HG02759 (cell line): ENCODE measurements at regions not wholly inside any gene's neighbourhood (a gene's known extent, or its start where the extent isn't known, plus 50 kb on each side); places are given as distances from the start of the nearest gene placed in this dataset.
A peak's percentile ranks its signal among the peaks of the same experiment; 100 is the strongest.

ENCODE experiments used
- ATAC-seq: cut with Tn5 transposase; IDR thresholded peaks from one replicate; pipeline ENCODE4 v1.9.1; 2021; ENCODE audit warnings: mild to moderate bottlenecking, moderate library complexity; ENCODE audit not compliant: unreplicated experiment

DNA sequence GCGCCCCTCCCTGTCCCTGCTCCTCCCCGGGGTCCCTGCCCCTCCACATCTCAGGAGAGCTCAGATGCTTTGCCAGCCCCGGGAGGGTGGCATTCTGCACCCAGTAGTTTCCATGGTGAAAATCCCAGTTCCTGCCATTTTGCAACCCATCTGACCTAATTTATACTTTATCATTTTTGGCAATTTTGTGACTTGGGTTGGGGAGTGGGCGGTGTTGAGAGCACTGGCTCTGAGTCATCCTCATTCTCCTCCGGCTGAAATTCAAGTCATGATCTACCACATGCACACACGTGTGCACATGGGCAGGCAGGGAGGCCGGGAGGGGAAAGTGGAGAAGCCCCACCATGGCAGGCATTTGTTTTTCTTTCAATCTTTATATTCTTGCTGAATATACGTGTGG lies 208.6 kb downstream of the URI1 start:
- no peak for ATAC-seq

- ATAC-seq = no peak
Observed at GRCh38 chr19:30151081-30151480, 209.0 kb downstream of the URI1 start.

DNA sequence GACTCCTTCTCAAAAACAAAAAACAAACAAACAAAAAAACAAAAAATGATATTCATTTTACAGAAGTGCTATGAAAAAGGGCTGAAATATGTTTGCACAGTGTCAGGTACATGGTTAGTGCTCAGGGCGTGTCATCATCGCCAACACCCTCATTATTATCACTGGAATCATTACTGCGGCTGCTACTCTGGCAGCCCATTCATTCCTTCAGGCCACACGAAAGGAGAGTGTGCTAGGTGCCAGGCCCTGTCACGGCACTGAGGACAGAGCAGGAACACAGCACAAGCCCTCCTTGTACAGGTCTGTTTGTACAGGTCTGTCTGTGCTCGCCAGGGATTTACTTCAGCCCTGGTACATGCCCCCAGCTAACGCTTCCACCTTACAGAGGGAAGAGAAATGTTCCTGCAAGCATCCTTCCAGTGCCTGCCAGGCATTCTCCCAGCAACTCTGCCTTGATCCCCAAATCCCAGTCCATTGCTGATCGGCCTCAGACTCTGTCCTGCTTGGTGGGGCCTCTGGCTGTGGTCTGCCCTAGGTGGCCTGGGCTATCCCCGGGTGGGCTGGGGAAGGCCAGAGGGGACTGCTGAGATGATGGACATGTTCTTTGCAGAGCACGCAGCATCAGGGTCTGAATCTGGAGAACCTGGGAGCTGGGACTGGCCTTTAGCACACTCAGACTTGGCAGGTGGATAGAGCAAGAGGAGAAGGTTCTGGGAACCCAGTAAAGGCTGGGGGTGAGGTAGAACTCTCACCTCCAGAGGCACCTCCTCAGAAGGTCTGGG lies 210.7 kb downstream of the URI1 start:
- ATAC-seq = no peak

DNA sequence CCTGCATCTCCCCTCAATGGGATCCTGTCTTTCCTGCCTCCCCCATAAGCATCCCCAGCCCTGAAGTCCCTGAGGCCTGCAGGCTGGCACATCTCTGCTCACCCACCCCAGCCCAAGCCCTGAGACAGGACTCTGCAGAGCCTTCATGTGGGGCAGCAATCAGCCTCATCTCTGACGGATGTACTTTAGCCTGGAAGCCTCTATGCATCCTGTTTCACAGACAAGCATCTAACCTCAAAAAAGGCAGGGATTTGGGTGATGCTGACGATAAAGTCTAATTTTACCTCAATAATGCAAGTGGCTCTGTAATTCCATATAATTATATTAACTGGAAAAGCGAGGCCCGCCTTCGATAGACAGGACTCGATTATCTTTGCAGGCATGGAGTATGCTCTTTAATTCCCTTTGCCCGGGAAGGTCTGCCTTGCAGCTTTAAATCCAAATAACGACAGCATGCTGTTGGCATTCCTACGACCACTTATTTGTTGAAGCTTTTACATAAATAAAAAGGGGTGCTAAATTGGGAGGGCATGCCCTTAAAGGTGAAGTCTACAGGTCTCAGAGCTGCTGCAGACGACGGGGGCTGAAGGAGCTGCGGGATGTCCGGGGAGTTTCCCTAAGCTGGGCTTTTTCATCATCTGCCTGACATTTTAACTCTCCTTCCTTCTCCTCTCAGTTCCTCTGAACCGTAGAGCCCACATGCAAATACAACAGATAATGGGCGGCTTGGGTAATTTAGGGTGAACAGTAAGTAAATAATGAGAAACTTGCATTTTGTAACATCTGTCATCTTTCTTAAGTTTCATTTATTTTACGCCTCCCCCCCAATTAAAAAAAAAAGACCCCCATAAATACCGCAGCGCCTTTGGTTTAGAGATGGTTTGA lies 211.5 kb downstream of the URI1 start:
- peak; percentile 92 for ATAC-seq

DNA sequence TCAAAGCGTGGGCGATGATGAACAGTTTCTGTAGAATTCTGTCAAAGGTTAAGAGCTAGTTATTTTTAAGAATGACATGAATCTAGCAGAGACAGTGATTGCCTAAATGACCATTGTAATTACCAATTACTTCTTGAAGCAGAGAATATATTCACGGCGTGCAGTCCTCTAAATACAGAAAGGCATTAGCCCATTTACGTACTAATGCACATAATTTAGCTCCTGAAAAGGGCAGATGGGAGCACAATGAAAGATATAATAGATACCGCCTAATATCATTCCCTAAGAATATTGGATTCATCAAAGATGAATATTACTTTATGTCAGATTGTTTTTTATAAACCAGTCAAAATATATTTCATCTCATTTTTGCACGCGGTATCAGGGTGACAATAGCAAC lies 212.4 kb downstream of the URI1 start:
- no peak for ATAC-seq

- ATAC-seq = no peak
Observed at GRCh38 chr19:30155381-30156200, 213.6 kb downstream of the URI1 start.

- no peak for ATAC-seq
Observed at GRCh38 chr19:30156646-30157045, 214.6 kb downstream of the URI1 start.

DNA sequence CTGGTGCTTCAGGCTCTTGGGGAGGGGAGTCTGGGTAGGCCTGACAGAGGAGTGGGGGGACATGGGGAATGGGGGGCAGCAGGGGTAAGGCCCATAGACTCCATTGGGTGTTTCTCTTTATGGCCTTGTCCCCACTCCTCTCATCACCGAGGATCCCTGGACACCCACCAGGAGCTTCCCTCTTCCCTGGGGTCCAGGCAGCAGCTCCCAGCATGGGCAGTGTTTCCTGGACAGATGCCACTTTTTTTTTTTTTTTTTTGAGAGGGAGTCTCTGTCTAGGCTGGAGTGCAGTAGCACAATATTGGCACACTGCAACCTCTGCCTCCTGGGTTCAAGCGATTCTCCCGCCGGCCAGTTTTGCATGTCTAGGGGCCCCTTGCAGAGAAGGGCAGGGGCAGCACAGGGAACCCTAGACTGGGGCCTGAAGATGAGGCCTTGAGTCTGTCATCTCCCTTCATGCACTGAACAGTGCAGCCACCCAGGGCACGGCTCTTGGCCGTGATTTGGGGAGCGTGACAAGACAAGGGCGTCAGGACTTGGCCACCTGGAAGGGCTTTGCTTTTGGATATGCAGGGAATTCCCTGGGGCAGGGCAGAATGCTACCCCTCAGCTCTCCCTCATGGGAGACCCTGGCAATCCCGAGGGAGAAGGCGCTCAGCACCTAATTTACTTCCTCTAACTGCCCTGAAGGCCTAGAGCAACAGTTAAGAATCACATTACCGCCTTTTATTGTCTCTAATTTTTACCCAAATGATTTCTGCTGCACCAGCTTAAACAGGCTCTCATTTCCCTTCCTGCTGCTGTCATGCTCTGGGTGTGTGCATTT lies 213.9 kb upstream of the ZNF536 start:
- ATAC-seq = no peak

GRCh38 chr19:30158893-30159245 lies 213.3 kb upstream of the ZNF536 start:
- no peak for ATAC-seq

- no peak for ATAC-seq
Observed at GRCh38 chr19:30159636-30160035, 212.5 kb upstream of the ZNF536 start.

GRCh38 chr19:30160426-30160825 lies 211.8 kb upstream of the ZNF536 start:
- no peak for ATAC-seq

GRCh38 chr19:30161021-30161655 lies 211.0 kb upstream of the ZNF536 start:
- ATAC-seq = no peak

- no peak for ATAC-seq
Observed at GRCh38 chr19:30161770-30162169, 210.4 kb upstream of the ZNF536 start.

GRCh38 chr19:30162718-30163117 lies 209.5 kb upstream of the ZNF536 start:
- ATAC-seq = no peak

- no peak for ATAC-seq
Observed at GRCh38 chr19:30163663-30164062, 208.5 kb upstream of the ZNF536 start.

GRCh38 chr19:30165228-30165813 lies 206.9 kb upstream of the ZNF536 start:
- ATAC-seq = no peak

- ATAC-seq = no peak
Observed at GRCh38 chr19:30167206-30167868, 204.8 kb upstream of the ZNF536 start.

DNA sequence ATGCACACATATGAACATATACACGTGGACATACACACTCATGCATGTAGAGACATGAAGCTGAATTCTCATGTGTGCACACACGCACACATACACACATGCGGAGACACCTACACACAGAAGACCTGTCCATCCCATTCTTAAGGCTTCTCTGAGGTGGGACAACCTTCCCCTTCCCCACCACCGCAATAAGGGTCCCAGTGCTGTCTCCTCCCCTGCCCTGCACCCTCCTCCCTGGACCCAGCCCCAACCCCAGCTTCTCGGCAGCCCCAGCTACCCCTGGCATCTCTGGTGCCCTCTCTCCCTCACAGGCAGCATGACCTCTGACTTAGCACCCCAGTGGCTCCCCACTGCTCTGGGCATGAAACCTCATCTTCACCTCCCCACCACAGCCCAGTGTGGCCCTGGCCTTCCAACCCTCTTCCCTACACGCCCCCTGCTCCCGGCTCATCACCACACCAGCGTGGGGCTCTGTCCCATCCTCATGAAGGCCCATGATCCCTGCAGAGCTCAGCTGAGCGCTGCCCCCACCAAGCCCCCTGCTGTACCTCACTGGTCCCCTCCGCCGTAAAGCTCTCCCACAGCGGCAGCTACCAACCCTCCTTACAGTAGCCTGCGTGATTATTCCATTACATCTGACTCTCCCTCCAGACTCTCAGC lies 204.1 kb upstream of the ZNF536 start:
- no peak for ATAC-seq

GRCh38 chr19:30168760-30169159 lies 203.4 kb upstream of the ZNF536 start:
- ATAC-seq = no peak
